GM21360 (cell line): ENCODE measurements at regions not wholly inside any gene's neighbourhood (a gene's known extent, or its start where the extent isn't known, plus 50 kb on each side); places are given as distances from the start of the nearest gene placed in this dataset.
"Not testable (repeated sequence)": the region's sequence is repeated elsewhere in the genome, so short reads cannot be mapped to it uniquely, and the experiment has no call there.

Source experiments
- ATAC-seq: cut with Tn5 transposase; IDR thresholded peaks from one replicate; pipeline ENCODE4 v1.9.1; 2021; ENCODE audit warnings: mild to moderate bottlenecking, moderate library complexity; ENCODE audit not compliant: unreplicated experiment

DNA sequence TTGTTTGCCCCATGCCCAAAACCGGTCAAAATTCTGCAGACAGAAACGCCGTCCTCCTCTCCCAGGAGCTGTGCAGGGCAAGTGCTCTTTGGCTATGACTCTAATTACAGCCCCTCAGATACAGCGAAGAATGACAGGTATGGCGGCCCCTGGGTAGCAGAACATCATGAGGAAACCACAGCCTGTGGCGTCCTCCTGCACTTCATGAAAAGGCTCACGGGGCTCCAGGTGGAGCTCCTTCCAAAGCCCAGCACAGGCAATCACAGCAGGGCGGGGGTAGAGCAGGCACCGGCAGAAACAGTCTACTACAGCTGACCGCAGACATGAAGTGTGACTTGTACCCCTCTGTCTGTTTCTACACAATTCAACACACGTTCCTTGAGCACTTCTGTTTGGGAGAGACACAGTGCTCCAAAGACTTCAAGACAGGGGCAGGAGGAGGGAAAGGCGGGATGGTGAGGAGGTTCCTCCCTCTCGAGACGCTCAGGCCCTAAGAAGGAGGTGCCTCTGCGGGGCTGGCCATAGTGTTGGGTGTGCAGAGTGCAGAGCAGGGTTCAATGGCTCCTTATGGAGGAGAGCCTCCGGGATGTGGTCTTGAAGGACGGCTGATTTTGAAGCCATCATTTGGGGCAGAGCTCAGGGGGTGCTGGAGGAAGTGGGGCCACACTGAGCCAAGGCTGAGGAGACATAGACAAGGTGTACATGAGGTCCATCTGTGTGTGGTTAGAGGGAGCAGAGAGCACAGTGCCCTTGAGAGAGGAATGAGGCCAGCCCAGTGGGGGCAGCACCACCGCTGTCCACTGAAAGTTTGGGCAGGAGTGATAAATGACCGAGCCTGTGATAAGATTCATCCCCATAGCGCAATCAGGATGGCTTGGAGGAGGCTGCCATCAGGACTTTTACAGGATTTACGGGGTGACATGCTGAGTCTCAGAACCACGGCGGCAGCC is 468.3 kb downstream of the EIPR1 start:
- no peak for ATAC-seq

DNA sequence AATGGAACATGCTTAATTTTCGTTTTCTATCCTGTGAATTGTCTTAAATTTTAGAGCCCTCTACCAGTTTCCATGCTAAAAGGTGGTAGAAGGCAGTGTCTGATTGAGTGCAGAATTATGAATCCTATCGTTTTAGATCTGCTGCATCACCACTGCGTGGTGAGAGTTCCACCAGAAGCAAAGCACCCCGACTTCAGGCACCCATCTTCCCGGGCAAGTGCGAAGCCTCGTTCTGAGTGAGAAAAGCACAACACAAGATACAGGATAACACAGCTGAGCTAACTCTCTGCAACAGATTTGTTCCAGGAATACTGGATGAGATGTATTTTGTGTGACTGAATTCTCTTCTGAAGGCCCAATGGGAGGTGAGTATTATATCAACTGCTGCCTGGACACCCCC is 471.5 kb downstream of the EIPR1 start:
- no peak for ATAC-seq

DNA sequence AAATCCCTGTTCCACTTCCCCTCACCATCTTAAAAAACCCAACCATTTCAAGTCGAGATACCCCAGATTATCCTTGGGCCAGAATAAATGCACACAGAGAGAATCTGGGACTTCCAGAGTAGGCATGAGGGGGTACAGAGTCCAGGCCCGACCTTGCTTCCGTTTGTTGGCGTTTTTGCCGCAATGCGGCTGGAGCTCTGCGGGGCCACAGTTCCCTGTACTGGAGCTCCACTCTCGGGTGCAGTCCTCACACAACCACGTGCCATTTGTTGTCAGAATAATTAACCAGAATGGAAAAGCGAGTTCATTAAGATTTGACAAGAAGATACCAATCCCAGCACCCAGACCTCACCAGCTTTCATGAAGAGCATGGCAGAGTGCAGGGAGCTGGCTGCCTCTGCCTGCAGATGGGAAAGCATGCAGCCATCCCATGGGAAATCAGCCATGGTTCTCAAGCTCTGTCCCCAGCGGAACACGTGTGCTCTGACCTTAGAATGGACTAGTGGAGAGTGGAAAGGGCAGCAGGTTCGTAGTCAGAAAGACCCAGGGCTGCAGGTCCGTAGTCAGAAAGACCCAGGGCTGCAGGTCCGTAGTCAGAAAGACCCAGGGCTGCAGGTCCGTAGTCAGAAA is 472.8 kb downstream of the EIPR1 start:
- ATAC-seq: no peak

DNA sequence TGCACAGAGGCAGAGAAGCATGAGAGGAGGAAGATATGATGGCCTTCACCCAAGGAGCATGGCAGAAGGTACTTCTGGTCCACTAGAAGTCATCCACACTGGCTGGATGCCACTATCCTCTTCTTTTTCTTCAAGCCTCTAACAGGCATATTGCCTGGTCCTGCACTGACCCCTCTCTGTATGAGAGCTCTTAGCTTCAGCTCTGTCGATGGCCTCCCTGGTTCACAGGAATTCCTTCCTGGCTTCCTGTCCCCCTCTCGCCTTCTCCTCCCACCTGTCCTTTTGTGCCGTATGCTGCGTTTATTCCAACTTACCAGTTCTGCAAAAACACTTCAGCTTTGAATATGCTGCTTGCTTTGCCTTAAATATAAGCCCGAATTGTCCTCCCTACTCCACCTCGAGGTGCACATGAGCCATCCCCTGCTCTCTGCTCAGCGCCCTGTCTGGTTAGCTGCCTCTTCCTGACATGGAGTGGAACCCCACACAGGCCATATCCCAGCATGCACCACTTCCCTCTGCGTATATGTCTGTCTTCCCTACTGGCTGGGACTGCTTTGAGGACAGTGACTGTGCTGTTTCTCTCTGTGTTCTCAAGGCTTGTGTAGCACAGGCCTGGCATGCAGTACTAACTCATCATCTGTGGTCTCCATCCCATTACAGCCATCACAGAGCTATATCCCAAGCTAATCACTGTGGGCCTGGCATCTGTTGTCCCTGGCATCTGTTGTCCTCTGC is 474.9 kb downstream of the EIPR1 start:
- no peak for ATAC-seq

DNA sequence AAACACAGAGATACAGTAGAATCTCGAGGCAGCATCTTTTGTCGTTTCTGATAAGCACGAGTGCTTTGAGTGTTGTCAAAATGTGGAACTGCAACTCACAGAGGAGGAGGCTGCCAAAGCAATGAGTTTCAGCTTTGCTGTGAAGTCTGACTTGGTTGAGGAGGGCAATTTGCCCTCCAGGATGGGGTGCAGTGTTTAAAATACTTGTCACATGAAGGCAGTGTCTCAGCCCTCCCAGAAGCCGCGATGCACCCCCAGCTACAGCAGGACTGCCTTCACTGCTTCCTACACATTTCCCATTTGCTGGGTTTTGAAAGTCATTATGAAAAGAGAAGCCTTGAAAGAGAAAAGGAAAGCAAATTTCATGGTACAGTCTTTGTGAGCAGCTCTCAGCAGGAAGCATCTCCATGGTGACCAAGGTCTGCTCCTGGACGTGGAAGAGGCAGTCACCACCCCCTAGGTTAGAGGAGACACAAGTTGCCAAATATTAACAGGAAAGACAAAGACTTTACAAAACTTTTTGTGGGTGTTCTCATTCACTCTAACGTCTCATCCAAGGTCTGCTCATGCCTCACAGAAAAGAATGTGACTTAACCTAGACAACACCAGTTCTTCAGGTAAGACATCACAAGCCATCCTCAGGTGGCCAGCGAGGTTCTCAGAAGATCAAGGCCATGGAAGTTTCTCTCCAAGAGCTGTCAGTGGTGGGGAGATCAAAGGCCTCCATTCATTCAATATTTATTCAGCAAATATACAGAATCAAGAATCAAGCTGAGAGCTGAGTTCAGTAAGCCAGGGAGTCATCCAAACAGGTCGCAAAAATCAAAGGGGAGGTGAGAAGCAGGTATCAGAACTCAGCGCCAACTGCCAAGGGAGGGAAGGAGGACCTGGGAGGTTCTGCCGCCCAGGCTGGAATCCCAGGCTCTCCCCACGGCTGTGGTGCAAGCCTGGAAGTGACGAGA is 476.0 kb downstream of the EIPR1 start:
- peak; percentile 91 for ATAC-seq

DNA sequence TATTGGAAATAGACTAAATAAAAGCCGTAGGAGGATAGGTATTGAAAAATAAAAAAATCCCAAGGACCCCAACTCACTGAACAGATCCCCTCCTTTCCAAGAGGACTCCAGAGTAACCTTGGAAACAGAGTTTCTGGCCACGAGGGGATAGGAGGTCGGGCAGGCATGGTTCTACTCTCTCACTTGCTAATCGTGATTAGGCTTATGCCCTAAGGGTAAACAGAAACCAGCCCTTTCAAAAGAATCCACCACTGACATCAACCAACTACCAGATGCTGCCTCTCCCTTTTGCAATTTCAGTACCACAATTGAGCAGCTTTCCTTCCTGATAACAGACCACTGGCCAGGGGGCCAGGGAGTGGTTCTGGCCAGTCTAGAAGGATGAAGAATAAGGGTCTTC is 477.8 kb downstream of the EIPR1 start:
- ATAC-seq: no peak

DNA sequence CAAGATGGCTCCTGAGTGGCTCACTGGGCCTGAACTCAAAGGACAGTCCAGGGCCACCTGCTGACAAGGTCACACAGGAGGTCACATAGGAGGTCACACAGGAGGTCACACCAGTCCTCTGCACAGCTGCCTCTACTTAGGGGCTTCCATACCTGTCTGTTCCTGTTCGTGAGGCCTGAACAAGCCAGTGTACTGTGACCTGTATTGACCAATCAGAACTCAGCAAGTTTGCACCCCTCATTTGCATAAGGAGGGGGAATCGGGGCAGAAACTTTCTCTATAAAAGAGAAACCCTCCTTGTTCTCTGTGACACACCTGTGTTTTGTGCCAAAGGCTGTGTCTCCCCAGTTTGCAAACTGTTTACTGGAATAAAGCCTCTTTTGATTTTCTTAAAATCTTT is 478.9 kb downstream of the EIPR1 start:
- no peak for ATAC-seq

DNA sequence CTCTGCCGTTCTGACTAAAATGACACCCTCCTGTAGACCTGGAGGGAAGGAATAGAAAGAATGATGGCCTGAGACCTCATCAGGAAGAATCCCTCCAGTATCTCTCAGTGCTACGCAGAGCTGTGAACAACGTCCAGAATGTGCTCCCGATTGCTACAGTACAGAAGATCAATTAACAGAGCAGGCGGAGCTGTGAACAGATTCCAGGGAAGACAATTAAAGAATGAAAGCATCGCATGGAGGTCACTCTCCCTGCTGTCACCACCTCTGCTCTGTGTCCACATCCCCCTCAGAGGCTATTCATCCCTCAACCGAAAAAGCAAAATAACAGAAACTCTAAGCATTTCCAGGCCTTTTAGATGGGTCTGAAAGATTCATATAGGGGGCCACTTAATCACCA is 481.0 kb downstream of the EIPR1 start:
- no peak for ATAC-seq

DNA sequence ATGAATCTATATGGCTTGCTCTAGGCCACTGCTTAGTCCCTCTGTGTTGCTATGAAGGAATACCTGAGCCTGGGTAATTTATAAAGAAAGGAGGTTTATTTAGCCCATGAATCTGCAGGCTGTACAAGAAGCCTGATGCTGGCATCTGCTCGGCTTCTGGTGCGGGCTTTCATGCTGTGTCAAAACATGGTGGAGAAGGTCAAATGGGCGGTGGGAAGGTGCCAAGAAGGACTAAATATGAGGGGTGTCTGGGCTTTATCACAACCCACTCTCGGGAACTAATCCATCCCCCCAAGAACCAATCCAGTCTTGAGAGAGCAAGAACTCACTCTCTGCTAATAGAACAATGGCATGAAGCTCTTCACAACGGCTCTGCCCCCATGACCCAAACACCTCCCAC is 481.6 kb downstream of the EIPR1 start:
- ATAC-seq: no peak

DNA sequence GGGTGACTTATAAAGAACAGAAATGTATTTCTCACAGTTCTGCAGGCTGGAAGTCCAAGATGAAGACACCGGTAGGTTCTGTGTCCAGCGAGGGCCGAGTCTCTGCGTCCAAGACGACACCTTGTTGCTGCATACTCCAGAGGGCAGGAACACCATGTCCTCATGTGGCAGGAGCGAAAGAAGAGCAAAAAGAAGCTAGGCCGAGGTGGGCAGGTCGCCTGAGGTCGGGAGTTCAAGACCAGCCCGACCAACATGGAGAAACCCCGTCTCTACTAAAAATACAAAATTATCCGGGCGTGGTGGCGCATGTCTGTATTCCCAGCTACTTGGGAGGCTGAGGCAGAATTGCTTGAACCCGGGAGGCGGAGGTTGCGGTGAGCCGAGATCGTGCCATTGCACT is 483.6 kb downstream of the EIPR1 start:
- not testable (repeated sequence) for ATAC-seq

DNA sequence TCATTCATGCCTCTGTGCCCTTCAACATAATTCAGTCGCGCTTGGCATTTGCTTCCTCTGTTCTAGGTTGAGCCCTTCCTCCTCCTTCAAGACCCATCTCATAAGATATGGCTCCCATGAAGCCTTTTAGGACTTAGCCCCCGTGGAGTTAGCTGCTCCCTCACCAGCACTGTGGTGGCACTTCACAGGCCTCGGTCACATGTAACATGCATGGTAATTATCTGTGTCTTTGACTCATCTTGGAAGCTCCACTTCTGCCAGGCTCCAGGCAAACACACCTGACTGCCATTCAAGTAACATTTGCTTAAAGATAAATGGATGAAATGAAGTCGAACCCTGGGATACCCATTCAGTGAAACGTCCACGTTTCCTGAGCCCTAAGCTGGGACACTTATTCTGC is 484.7 kb downstream of the EIPR1 start:
- no peak for ATAC-seq

DNA sequence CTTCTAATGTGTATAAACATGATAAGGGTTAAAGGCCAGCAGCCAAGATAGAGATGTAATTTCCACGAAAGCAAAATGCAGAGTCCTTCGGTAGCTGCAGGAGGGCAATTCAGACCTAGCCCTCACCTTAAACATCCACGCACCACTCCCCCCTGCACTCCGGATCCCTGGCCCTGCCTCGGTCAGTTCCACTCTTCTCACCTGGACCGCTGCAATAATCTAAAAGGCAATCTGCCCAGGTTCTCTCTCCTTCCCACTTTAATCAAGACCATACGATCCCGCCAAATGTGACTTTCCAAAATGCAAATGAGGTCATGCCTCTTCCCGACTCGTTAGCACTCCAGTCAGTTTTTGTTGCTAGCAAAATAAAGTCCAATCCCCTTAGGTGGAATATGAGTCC is 485.2 kb downstream of the EIPR1 start:
- ATAC-seq: no peak

DNA sequence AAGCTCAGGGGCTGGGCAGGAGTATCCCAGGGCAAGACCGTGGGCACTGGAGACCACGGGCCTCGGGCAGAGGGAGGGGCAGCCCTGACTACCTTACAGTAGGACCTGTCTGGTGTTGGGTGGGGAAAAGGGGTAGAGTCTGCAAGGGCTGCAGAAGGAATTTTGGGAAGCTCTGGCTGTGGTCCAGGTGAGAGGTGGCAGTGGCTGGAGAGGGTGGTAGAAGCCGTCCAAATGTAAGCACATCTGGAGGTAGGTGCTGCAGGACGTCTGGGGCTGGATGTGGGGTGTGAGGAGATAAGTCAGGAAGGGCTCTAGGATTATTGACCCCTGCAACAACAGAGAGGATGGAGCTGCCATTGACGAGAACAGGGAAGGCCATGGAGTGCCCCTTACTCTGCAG is 486.7 kb downstream of the EIPR1 start:
- no peak for ATAC-seq

DNA sequence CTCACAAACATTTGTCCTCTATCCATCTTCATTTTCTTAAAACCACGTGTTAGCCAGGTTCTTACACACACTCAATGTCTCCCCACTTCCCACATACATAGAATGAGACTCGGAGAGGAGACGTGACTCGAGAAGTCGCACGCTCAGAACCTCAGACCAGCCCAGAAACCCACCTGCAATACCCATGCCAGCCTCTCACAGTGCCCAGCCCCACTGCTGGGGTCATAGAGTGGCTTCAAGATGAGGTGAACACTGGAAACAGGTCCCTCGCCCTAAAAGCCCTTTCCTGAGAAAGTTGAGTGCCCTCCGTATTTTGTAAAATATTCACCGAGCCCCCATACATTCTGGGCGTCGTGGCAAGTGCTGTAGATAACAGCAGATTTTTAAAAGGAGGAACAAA is 487.4 kb downstream of the EIPR1 start:
- ATAC-seq: no peak

DNA sequence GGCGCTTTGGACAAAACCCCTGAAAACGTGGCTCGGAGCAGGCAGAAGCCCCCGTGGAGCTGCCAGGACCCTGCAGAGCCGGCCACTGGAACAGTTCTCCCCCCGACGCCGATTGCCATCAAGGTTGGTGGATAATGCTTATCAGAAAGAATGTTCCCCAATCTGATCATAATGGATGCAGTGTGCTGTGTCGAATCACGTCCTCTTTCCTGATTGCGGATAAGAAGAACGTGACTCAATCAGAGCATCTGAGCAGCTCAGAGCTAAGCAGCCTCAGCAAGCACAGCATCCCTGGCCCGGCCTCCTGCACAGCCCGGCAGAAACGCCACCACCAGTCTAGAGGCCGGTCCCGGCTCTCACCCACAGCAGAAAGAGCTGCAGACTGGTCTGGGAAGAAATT is 488.0 kb downstream of the EIPR1 start:
- ATAC-seq: no peak

DNA sequence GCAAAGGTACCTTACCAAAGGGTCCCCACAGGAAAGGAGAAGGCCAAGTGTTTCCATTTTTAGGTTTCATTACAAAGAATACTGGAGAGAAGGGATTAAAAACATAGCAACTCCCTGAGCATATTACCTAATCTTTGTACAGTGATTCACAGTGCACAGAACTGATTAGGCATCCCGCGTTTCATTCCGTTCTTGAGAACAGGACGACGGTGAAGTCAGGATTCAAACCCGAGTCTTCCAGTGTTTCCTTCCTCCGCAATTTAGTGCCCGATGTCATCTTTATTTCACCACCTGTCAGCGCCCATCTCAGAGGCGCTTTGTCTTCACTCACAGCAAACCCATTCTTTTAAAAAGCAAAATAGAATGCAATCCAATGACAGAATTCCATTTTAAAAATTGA is 488.5 kb downstream of the EIPR1 start:
- ATAC-seq: no peak

DNA sequence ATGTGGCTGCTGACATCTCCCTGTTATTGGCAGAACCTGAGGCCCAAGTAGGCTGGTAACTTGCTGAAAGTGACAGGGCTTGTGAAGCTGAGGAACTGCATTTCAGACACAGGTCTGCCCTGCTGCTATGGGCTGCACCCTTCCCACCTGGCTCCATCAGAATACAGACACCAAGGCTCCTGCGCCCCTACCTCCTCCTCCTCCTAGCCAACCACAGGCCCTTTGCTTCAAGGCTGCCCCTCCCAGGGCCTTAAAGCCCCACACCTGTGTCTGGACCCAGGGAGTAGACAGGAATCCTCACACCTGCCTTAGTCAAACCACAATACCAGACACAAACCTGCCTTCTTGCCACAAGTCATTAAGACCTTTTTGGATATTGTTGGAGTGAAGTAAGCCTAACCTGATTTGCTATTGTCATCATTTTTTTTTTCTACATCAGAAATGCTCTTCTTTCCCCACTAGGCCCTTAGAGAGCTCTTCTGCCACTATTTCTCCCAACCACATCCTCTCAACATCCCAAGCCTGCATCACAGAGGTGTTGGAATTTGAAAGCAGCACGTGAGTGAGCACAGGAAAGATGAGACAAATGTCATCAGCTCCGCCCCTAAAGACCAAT is 489.7 kb downstream of the EIPR1 start:
- no peak for ATAC-seq

DNA sequence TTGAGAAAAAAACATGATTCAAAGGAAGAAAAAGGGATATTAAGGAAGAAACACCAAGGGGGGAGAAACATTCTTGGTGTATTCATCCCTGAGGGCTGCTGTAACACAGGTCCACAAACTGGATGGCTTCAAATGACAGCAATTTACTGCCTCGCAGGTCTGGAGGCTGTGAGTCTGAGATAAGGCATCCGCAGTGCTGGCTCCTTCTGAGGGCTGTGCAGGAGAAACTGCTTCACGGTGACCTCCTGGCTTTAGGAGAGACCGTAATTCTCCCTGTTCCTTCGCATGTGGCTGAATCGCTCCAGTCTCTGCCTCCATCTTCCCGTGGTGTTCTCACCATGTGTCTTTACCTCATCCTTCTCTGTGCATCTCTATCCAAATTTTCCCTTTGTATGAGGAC is 490.7 kb downstream of the EIPR1 start:
- ATAC-seq: no peak

DNA sequence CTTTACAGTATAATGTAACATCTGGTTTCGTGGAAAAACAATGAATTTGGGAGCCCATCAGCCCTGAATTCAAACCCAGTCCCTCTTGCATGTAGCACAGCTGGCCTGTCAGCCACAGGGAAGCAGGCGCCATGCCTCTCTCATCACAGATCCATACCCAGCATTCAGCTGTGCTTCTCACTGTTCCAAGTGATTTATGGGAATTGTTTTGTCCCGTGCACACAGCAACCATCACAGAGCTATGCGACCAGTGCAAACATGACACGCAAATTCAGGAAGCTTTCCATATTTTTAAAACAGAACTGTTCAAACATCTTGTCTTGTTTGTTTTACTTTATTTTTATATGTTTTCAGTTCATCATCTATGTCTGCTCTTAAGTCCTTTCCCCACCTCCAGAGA is 496.1 kb downstream of the EIPR1 start:
- ATAC-seq: no peak

DNA sequence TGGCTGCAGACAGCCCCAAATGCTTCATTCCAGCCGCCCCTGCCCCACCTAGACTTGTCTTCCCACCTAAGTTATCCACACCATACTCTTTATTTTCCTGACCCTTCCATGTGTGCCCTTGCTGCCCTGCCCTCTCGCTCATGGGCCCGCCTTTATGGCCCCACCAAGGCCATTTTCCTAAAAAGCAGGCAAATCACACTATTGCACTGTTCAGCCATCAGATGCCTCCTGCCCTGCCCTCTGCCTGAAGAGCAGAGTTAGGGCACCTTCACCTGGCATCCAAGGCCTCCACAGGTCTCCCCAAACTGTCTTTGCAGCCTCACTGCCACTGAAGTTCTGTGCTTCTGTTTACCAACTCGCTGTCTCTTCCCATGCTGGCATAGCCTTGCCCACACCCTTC is 496.7 kb downstream of the EIPR1 start:
- no peak for ATAC-seq
